ENCODE measurements at regions not wholly inside any gene's neighbourhood (a gene's known extent, or its start where the extent isn't known, plus 50 kb on each side); places are given as distances from the start of the nearest gene placed in this dataset.

- Histone ChIP-seq H3K4me3 (ENCODE audit: low read depth, low read length, poor library complexity, severe bottlenecking) (no peak overlapping the region), H3K36me3 (ENCODE audit: insufficient read depth, low read length) (no peaks in the 10 kb centered on the region), H4K20me1 (ENCODE audit: insufficient read depth, low read length) (no peaks in the 10 kb centered on the region), H3F3A (ENCODE audit: insufficient read depth, low read length) (no peaks in the 10 kb centered on the region), H3K27me3 (ENCODE audit: insufficient read depth, low read length) (no peaks in the 10 kb centered on the region), H3K4me2 (ENCODE audit: low read length) (no peak overlapping the region), H3K79me2 (ENCODE audit: insufficient read depth, low read length) (no peaks in the 10 kb centered on the region), H3K27ac (ENCODE audit: low read depth, low read length, poor library complexity, severe bottlenecking) (no peak overlapping the region), H3K9me2 (ENCODE audit: low read depth, low read length) (no peaks in the 10 kb centered on the region), H3K9ac (ENCODE audit: low read length) (no peak overlapping the region), H3K9me3 (ENCODE audit: low read length) (no peaks in the 10 kb centered on the region), H2AFZ (ENCODE audit: low read length) (no peak overlapping the region), H3K4me1 (ENCODE audit: insufficient read depth, low read length, severe bottlenecking) (no peaks in the 10 kb centered on the region)
- TF ChIP-seq CTCF (IDR thresholded peaks at IDR 0.05; ENCODE audit: low read length) (no peak), EZH2 (IDR thresholded peaks at IDR 0.05; ENCODE audit: borderline replicate concordance, low read length) (no peak)
Observed at GRCh38 chr12:74476234-74476633, 61.4 kb upstream of the ATXN7L3B start.

- TF ChIP-seq CTCF (IDR thresholded peaks at IDR 0.05; ENCODE audit: low read length): no peak
- no peaks in the 10 kb centered on the region for H3K9me2 ChIP-seq (ENCODE audit: low read depth, low read length)
Observed at GRCh38 chr12:74481078-74481477, 56.6 kb upstream of the ATXN7L3B start.

DNA sequence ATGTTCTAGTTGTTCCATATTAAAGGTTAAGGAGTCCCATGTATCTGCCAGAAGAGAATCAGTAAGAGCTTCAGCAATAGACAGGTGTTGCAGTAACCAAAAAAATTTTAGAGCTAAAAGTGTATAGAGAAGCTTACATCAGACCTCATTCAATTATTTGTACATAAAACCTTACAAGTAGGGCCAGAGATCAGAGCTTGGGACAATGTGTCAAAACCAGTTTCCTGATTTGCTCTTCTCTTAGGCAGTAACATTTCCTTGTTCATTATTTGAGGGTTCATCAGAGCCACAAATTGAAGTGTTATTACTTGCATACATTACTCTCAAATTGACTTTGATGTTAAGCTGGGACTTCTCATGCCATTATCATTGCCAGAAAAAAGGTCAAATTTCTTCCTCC is 55.5 kb upstream of the ATXN7L3B start:
- no peaks in the 10 kb centered on the region for H3F3A ChIP-seq (ENCODE audit: insufficient read depth, low read length)
- no peak overlapping the region for H3K4me3 ChIP-seq (ENCODE audit: low read depth, low read length, poor library complexity, severe bottlenecking)
- H3K4me1 ChIP-seq (ENCODE audit: insufficient read depth, low read length, severe bottlenecking): no peaks in the 10 kb centered on the region
- no peak for TF ChIP-seq CTCF (IDR thresholded peaks at IDR 0.05; ENCODE audit: low read length)
- no peak for TF ChIP-seq EZH2 (IDR thresholded peaks at IDR 0.05; ENCODE audit: borderline replicate concordance, low read length)
- H3K36me3 ChIP-seq (ENCODE audit: insufficient read depth, low read length): no peaks in the 10 kb centered on the region
- no peaks in the 10 kb centered on the region for H3K9me2 ChIP-seq (ENCODE audit: low read depth, low read length)
- no peak overlapping the region for H2AFZ ChIP-seq (ENCODE audit: low read length)
- H3K9me3 ChIP-seq (ENCODE audit: low read length): no peaks in the 10 kb centered on the region
- no peaks in the 10 kb centered on the region for H3K27me3 ChIP-seq (ENCODE audit: insufficient read depth, low read length)
- no peak overlapping the region for H3K4me2 ChIP-seq (ENCODE audit: low read length)
- H3K9ac ChIP-seq (ENCODE audit: low read length): no peak overlapping the region
- no peaks in the 10 kb centered on the region for H4K20me1 ChIP-seq (ENCODE audit: insufficient read depth, low read length)
- no peak overlapping the region for H3K27ac ChIP-seq (ENCODE audit: low read depth, low read length, poor library complexity, severe bottlenecking)
- no peaks in the 10 kb centered on the region for H3K79me2 ChIP-seq (ENCODE audit: insufficient read depth, low read length)

More at GRCh38 chr12:74481078-74481477, 56.6 kb upstream of the ATXN7L3B start:
- no peaks in the 10 kb centered on the region for H3F3A ChIP-seq (ENCODE audit: insufficient read depth, low read length)
- no peaks in the 10 kb centered on the region for H3K9me3 ChIP-seq (ENCODE audit: low read length)
- H3K4me3 ChIP-seq (ENCODE audit: low read depth, low read length, poor library complexity, severe bottlenecking): no peak overlapping the region
- H3K9ac ChIP-seq (ENCODE audit: low read length): no peak overlapping the region
- H4K20me1 ChIP-seq (ENCODE audit: insufficient read depth, low read length): no peaks in the 10 kb centered on the region
- no peak overlapping the region for H3K4me2 ChIP-seq (ENCODE audit: low read length)
- no peak overlapping the region for H2AFZ ChIP-seq (ENCODE audit: low read length)
- H3K79me2 ChIP-seq (ENCODE audit: insufficient read depth, low read length): no peaks in the 10 kb centered on the region
- no peaks in the 10 kb centered on the region for H3K4me1 ChIP-seq (ENCODE audit: insufficient read depth, low read length, severe bottlenecking)
- no peak overlapping the region for H3K27ac ChIP-seq (ENCODE audit: low read depth, low read length, poor library complexity, severe bottlenecking)
- H3K36me3 ChIP-seq (ENCODE audit: insufficient read depth, low read length): no peaks in the 10 kb centered on the region
- no peaks in the 10 kb centered on the region for H3K27me3 ChIP-seq (ENCODE audit: insufficient read depth, low read length)

Data from OCI-LY1 (cell line).